C4-2B (cell line): ENCODE measurements at regions not wholly inside any gene's neighbourhood (a gene's known extent, or its start where the extent isn't known, plus 50 kb on each side); places are given as distances from the start of the nearest gene placed in this dataset.

Source experiments
- H3K27ac ChIP-seq: fragments of 450-650 bp; 2 replicates; pipeline ENCODE4 v1.5.1; 2017
- ZFX ChIP-seq: fragments of 450-650 bp; IDR thresholded peaks from 2 replicates; pipeline ENCODE4 v1.6.1; 2017
- TF ChIP-seq, protein P1 (sequence below): fragments of 450-650 bp; conservative IDR thresholded peaks from 2 replicates; pipeline ENCODE4 v1.5.1; 2017; ENCODE audit warnings: mild to moderate bottlenecking

- TF ChIP-seq, protein P1, sequence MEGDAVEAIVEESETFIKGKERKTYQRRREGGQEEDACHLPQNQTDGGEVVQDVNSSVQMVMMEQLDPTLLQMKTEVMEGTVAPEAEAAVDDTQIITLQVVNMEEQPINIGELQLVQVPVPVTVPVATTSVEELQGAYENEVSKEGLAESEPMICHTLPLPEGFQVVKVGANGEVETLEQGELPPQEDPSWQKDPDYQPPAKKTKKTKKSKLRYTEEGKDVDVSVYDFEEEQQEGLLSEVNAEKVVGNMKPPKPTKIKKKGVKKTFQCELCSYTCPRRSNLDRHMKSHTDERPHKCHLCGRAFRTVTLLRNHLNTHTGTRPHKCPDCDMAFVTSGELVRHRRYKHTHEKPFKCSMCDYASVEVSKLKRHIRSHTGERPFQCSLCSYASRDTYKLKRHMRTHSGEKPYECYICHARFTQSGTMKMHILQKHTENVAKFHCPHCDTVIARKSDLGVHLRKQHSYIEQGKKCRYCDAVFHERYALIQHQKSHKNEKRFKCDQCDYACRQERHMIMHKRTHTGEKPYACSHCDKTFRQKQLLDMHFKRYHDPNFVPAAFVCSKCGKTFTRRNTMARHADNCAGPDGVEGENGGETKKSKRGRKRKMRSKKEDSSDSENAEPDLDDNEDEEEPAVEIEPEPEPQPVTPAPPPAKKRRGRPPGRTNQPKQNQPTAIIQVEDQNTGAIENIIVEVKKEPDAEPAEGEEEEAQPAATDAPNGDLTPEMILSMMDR, result no peak
- TF ChIP-seq ZFX, result no peak
- H3K27ac ChIP-seq, result no peak overlapping the region
Observed at GRCh38 chr2:56128235-56128634, 55.6 kb upstream of the CCDC85A start.

DNA sequence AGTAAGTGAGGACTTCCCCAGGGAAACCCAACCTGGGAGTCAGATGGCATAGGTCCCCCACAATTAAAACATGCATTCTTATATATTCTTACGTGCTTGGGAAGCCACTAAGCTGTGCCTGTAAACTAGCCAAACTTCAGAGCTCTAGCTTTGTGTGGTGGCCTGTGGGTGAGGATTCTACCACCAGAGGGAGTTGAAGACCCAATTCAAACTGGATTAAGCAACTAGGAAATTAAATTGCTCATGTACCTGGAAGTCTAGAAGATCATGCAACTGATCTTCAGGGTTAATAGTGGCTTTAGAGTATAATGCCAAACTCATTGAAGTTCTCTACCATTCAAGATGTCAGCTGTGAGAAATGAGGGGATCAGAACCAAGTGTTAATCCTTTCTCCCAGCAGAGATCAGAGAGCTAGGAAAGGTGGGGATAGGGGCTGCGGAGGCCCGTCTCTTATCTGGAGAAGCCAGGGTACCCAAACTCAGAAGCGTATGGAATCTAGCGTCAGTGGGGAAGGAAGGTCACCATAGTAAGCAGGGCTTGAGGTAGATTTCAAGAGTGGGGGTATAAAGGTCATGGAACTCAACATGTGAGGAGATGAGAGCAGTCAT lies 53.2 kb upstream of the CCDC85A start:
- no peak overlapping the region for H3K27ac ChIP-seq
- TF ChIP-seq, protein P1, result peak; percentile 66
- no peak for TF ChIP-seq ZFX

DNA sequence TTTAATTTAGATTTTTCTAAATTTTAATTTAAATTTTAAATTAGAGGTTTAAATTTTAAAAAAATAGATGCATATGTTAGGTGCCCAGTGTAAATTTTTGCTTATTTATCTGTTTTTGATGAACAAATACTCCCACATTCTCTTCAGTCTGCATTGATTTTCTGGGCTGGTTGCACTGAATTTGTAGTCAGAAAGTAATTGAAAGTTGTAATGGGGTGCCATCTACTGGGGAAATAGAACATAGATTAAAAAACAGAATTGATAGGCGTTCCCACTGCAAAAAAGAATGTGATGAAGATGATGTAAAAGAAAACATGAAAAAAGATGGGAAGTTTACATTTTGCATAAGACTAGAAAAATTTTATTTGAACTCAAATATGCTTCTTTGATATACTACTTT lies 51.7 kb upstream of the CCDC85A start:
- no peak overlapping the region for H3K27ac ChIP-seq
- no peak for TF ChIP-seq ZFX
- TF ChIP-seq, protein P1, result peak; percentile 62

- TF ChIP-seq, protein P1, result no peak
- TF ChIP-seq ZFX, result no peak
- no peak overlapping the region for H3K27ac ChIP-seq
Observed at GRCh38 chr2:56133441-56133840, 50.3 kb upstream of the CCDC85A start.

GRCh38 chr2:56133931-56134629 lies 49.7 kb upstream of the CCDC85A start:
- H3K27ac ChIP-seq, result no peak overlapping the region
- no peak for TF ChIP-seq ZFX
